ENCODE measurements at regions not wholly inside any gene's neighbourhood (a gene's known extent, or its start where the extent isn't known, plus 50 kb on each side); places are given as distances from the start of the nearest gene placed in this dataset.

- Histone ChIP-seq H3K4me3 (IDR thresholded peaks at IDR 0.05; ENCODE audit: insufficient read depth, low read depth, low read length) (no peak overlapping the region), H3K27me3 (ENCODE audit: insufficient read depth, low read depth) (no peaks in the 10 kb centered on the region), H3K9ac (no peak overlapping the region), H4K20me1 (ENCODE audit: insufficient read depth) (no peaks in the 10 kb centered on the region), H3K27ac (no peak overlapping the region), H3K79me2 (ENCODE audit: insufficient read depth, low read depth) (no peaks in the 10 kb centered on the region), H3K4me2 (no peak overlapping the region), H2AFZ (ENCODE audit: low read depth) (no peak overlapping the region), H3K36me3 (ENCODE audit: insufficient read depth) (no peaks in the 10 kb centered on the region), H3K4me1 (ENCODE audit: low read depth, poor library complexity, severe bottlenecking) (no peaks in the 10 kb centered on the region)
- TF ChIP-seq CTCF (conservative IDR thresholded peaks at IDR 0.05; ENCODE audit: low read depth, low read length), result no peak
Measured at GRCh38 chr13:106744516-106744915, 176.6 kb upstream of the ARGLU1 start.

- no peaks in the 10 kb centered on the region for H4K20me1 ChIP-seq (ENCODE audit: insufficient read depth)
- no peak overlapping the region for H3K4me3 ChIP-seq (IDR thresholded peaks at IDR 0.05; ENCODE audit: insufficient read depth, low read depth, low read length)
- H3K27me3 ChIP-seq (ENCODE audit: insufficient read depth, low read depth), result no peaks in the 10 kb centered on the region
- no peak overlapping the region for H3K9ac ChIP-seq
- no peaks in the 10 kb centered on the region for H3K4me1 ChIP-seq (ENCODE audit: low read depth, poor library complexity, severe bottlenecking)
- H3K79me2 ChIP-seq (ENCODE audit: insufficient read depth, low read depth), result no peaks in the 10 kb centered on the region
- no peak overlapping the region for H2AFZ ChIP-seq (ENCODE audit: low read depth)
- no peak overlapping the region for H3K4me2 ChIP-seq
- TF ChIP-seq CTCF (conservative IDR thresholded peaks at IDR 0.05; ENCODE audit: low read depth, low read length), result no peak
- H3K27ac ChIP-seq, result no peak overlapping the region
- no peaks in the 10 kb centered on the region for H3K36me3 ChIP-seq (ENCODE audit: insufficient read depth)
Measured at GRCh38 chr13:106738186-106738678, 170.3 kb upstream of the ARGLU1 start.

- Histone ChIP-seq H3K9ac (no peak overlapping the region), H3K36me3 (ENCODE audit: insufficient read depth) (no peaks in the 10 kb centered on the region), H3K4me3 (IDR thresholded peaks at IDR 0.05; ENCODE audit: insufficient read depth, low read depth, low read length) (no peak overlapping the region), H3K4me1 (ENCODE audit: low read depth, poor library complexity, severe bottlenecking) (no peaks in the 10 kb centered on the region), H2AFZ (ENCODE audit: low read depth) (no peak overlapping the region), H3K27ac (no peak overlapping the region), H3K27me3 (ENCODE audit: insufficient read depth, low read depth) (no peaks in the 10 kb centered on the region), H3K4me2 (no peak overlapping the region), H4K20me1 (ENCODE audit: insufficient read depth) (no peaks in the 10 kb centered on the region), H3K79me2 (ENCODE audit: insufficient read depth, low read depth) (no peaks in the 10 kb centered on the region)
- TF ChIP-seq CTCF (conservative IDR thresholded peaks at IDR 0.05; ENCODE audit: low read depth, low read length), result no peak
Measured at GRCh38 chr13:106736941-106737340, 169.0 kb upstream of the ARGLU1 start.

- H3K4me3 ChIP-seq (IDR thresholded peaks at IDR 0.05; ENCODE audit: insufficient read depth, low read depth, low read length), result no peak overlapping the region
- no peak for TF ChIP-seq CTCF (conservative IDR thresholded peaks at IDR 0.05; ENCODE audit: low read depth, low read length)
- H3K36me3 ChIP-seq (ENCODE audit: insufficient read depth), result no peaks in the 10 kb centered on the region
- no peak overlapping the region for H2AFZ ChIP-seq (ENCODE audit: low read depth)
- H3K79me2 ChIP-seq (ENCODE audit: insufficient read depth, low read depth), result no peaks in the 10 kb centered on the region
- H3K4me2 ChIP-seq, result no peak overlapping the region
- H3K27ac ChIP-seq, result no peak overlapping the region
- H3K4me1 ChIP-seq (ENCODE audit: low read depth, poor library complexity, severe bottlenecking), result no peaks in the 10 kb centered on the region
- no peaks in the 10 kb centered on the region for H4K20me1 ChIP-seq (ENCODE audit: insufficient read depth)
- H3K9ac ChIP-seq, result no peak overlapping the region
- no peaks in the 10 kb centered on the region for H3K27me3 ChIP-seq (ENCODE audit: insufficient read depth, low read depth)
Measured at GRCh38 chr13:106734198-106734597, 166.3 kb upstream of the ARGLU1 start.

Data from KMS-11 (cell line).